GM19455 (cell line): ENCODE measurements at regions not wholly inside any gene's neighbourhood (a gene's known extent, or its start where the extent isn't known, plus 50 kb on each side); places are given as distances from the start of the nearest gene placed in this dataset.
"Not testable (repeated sequence)": the region's sequence is repeated elsewhere in the genome, so short reads cannot be mapped to it uniquely, and the experiment has no call there.

ENCODE experiments used
- ATAC-seq: cut with Tn5 transposase; IDR thresholded peaks from one replicate; pipeline ENCODE4 v1.9.1; 2021; ENCODE audit not compliant: unreplicated experiment

DNA sequence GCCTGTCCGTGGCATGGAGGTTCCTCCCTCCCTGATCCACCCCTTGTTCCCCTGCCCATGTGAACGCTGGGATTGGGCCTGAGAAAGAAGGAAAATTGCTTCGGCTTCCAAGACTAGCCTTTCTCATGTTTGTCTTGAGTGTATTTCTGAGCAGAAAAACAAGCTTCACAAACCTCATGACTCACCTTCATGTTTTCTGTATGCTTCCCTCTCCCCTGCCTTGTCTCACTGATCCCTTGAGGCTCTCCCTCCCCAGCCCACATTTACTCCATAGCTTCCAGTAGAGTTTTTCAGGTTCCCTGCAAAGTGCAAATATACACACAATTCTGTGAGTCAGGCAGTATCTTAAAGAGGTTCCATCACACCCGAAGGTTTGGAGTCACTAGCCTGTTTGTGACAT lies 572.4 kb downstream of the UQCRFS1 start:
- ATAC-seq: no peak

DNA sequence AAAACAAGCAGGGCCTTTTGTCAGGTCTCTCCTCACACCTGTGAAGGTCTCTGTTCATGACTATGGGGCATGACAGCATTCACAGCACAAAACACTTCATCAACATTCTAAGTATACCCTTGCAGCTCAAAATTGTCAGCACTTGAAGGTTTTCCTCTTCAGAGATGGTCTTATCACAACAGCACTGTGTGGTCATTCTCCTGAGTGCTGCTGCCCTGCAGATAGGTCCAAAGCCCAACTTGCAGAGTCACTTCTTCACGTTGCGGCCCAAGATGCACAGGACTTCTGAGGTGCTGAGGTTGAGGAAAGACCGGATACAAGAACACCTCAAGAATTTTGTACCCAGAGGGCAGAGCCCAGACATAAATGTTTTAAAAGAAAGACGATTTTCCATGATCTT lies 574.5 kb downstream of the UQCRFS1 start:
- no peak for ATAC-seq

DNA sequence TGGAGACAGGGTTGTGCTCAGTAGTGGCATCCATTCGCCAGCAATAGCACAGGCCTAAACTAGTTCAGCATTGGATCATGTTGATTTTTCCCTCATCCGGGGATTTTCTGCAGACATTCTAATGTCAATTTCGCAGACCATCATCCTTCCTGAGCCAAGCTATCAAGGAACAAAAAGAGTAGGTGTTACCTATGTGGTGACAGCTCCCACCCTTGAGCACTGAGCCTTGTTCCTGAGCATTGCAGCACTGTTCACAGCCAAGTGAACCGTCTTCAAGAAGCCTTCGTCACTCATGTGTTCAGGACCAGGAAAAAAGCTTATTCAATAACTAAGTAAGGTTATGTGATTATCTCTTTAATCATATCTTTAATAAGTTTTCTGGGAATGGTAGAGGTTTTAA lies 576.2 kb downstream of the UQCRFS1 start:
- ATAC-seq: no peak

DNA sequence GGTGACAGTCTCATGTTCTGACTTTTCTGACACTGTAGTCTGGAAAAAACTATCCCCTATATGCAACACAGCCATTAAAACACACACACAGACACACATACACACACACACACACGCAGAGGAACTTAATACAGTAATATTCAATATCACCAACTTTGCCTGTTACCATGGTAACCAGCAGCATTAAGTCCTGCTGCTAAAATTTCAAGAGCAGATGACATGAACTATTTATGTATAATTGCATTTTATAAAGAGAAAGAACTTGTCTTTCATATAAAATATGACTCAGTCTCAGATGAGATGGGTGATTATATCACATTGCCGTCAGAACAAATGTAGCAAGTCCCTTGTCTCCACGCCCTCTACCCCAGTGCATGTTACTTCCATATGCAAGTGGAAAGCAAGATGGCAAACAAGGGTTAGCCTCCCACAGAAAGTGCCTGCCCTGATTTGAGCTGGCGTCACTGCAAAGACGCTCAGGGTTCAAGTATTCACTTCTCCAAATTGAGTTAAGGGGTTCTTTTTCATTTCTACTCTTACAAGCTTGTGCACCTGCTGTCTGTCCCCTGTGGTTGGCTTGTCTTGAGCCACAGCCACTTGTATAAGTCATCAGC lies 576.8 kb downstream of the UQCRFS1 start:
- ATAC-seq: no peak

DNA sequence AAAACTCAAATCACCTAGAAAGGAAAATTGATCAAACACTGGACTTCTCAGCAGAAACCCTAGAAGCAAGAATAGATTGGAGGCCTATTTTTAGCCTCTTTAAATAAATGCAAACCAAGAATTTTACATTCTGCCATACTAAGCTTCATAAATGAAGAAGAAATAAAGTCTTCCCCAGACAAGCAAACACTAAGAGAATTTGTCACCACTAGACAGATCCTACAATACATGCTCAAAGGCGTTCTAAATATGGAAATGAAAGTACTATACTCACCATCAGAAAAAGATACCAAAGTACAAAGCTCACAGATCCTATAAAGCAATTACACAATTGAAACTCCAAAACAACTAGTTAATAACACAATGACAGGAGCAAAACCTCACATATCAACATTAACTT lies 578.1 kb downstream of the UQCRFS1 start:
- no peak for ATAC-seq

- no peak for ATAC-seq
These were observed 579.0 kb downstream of the UQCRFS1 start for GRCh38 chr19:28634019-28634328.

GRCh38 chr19:28633319-28634018 lies 579.5 kb downstream of the UQCRFS1 start:
- no peak for ATAC-seq

DNA sequence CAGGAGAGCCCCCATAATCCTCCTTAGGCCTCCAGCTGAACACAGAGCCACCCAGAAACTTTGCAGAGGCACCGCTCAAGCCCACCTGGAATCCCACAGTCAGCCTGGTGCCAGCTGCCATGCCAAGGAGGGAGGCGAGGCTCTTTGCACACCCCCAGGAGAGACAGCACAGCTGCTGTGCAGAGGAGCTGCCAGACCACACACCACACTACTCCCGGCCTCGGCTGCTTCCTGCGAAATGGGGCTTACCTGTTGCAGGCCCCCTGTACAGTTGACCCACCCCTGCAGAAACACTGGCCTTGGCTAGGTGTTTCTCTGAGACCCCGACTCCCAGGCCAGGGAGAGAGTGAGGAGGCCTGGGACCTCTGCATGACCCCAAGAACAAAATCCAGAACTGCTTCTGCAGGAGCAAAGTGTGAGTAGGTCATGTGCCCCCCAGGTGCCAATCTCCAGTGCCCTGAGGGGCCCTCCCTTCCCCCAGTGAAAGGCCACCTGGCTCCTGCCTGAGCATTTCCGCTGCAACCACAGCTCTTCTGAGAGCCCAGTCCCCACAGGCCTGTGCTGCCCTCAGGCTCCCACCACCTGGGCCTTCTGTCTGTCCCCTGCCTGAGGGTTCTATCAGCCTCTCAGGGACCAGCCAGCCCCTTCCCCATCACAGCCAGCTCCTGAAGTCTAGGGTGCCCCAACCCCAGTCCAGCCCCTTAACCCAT lies 580.4 kb downstream of the UQCRFS1 start:
- no peak for ATAC-seq

GRCh38 chr19:28631961-28632360 lies 581.0 kb downstream of the UQCRFS1 start:
- no peak for ATAC-seq

DNA sequence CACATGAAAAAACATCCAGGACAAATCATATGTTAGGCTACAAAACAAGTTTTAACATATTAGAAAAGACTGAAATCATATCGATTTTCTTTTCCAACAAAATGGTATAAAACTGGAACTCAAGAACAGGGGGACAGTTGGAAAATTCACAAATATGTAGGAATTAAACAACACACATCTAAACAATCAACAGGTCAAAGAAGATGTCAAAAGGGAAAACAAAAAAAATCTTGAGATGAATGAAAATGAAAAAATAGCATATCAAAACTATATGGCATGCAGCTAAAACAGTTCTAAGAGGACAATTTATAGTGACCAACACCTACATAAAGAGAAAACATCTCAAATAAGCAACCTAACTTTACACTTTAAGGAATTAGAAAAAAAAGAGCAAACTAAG lies 585.3 kb downstream of the UQCRFS1 start:
- ATAC-seq: no peak

DNA sequence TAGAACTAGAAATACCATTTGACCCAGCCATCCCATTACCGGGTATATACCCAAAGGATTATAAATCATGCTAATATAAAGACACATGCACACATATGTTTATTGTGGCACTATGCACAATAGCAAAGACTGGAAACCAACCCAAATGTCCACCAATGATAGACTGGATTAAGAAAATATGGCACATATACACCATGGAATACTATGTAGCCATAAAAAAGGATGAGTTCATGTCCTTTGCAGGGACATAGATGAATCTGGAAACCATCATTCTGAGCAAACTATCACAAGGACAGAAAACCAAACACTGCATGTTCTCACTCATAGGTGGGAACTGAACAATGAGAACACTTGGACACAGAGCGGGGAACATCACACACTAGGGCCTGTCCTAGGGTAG lies 586.5 kb downstream of the UQCRFS1 start:
- not testable (repeated sequence) for ATAC-seq

GRCh38 chr19:28619816-28620429 lies 593.0 kb downstream of the UQCRFS1 start:
- no peak for ATAC-seq

DNA sequence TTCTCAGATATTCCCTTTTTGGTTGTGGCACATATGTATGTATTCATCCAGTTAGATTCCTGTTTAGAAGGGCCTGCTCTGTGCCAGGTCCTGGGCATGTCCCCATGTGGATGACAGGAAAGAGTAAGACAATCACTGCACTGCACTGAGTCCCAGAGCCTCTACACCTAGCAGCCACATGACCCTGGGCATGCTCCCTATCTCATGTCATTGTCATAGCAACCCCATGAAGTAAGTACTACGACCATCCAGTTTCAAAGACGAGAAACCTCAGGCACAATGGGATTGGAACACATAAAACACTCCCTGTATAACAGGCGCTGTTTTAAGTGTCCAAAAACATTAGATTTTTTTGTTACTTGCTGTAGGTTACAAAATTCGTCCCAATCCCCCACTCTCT lies 594.4 kb downstream of the UQCRFS1 start:
- ATAC-seq: no peak

GRCh38 chr19:28615966-28616365 lies 597.0 kb downstream of the UQCRFS1 start:
- no peak for ATAC-seq

GRCh38 chr19:28615546-28615916 lies 597.4 kb downstream of the UQCRFS1 start:
- no peak for ATAC-seq

GRCh38 chr19:28614634-28615545 lies 598.1 kb downstream of the UQCRFS1 start:
- ATAC-seq: no peak

GRCh38 chr19:28612275-28612769 lies 600.6 kb downstream of the UQCRFS1 start:
- no peak for ATAC-seq

GRCh38 chr19:28611227-28611914 lies 601.6 kb downstream of the UQCRFS1 start:
- ATAC-seq: not testable (repeated sequence)

GRCh38 chr19:28610731-28611130 lies 602.2 kb downstream of the UQCRFS1 start:
- no peak for ATAC-seq

GRCh38 chr19:28609944-28610343 lies 603.0 kb downstream of the UQCRFS1 start:
- ATAC-seq: no peak
